WTC11 (cell line): ENCODE measurements at regions not wholly inside any gene's neighbourhood (a gene's known extent, or its start where the extent isn't known, plus 50 kb on each side); places are given as distances from the start of the nearest gene placed in this dataset.

ENCODE experiments used
- ATAC-seq: fragments of 200-7000 bp; cut with Tn5 transposase; 2 replicates; pipeline ENCODE4 v1.10.0; 2021; ENCODE audit warnings: mild to moderate bottlenecking, moderate library complexity
- CTCF ChIA-PET: fragments of 300-600 bp; sonication (Branson Sonifier 250); formaldehyde crosslinking; loops from one replicate; lab custom pipeline; 2021; ENCODE audit warnings: antibody characterized with exemption; lab: Charles Lee
- POLR2A ChIA-PET: fragments of 350-600 bp; sonication (Branson Sonifier 250); formaldehyde crosslinking; loops from one replicate; lab custom pipeline; 2021; ENCODE audit warnings: antibody characterized with exemption; lab: Charles Lee
- DNase-seq: peaks from one replicate; pipeline ENCODE4 v3.0.0; 2021; ENCODE audit warnings: low spot score
- H3K27ac Mint-ChIP-seq: 2 replicates; pipeline ENCODE4 v1.8.0; 2021; ENCODE audit warnings: mixed read lengths
- H3K27me3 Mint-ChIP-seq: 2 replicates; pipeline ENCODE4 v1.8.0; 2021; ENCODE audit warnings: low read depth, mild to moderate bottlenecking, moderate library complexity, mixed read lengths
- H3K36me3 Mint-ChIP-seq: 2 replicates; pipeline ENCODE4 v1.8.0; 2021; ENCODE audit warnings: mixed read lengths
- H3K4me1 Mint-ChIP-seq: 2 replicates; pipeline ENCODE4 v1.8.0; 2022; ENCODE audit warnings: mixed read lengths
- H3K4me3 Mint-ChIP-seq: 2 replicates; pipeline ENCODE4 v1.8.0; 2021; ENCODE audit warnings: mild to moderate bottlenecking, moderate library complexity, mixed read lengths
- H3K9me3 Mint-ChIP-seq: 2 replicates; pipeline ENCODE4 v1.8.0; 2021; ENCODE audit warnings: mixed read lengths
- ATF1 ChIP-seq: sonication (generic); formaldehyde crosslinking; IDR thresholded peaks from 2 replicates; pipeline ENCODE4 v1.8.1; 2023; ENCODE audit warnings: mild to moderate bottlenecking, moderate library complexity, missing genetic modification reagents
- ATF6 ChIP-seq: sonication (generic); formaldehyde crosslinking; IDR thresholded peaks from 2 replicates; pipeline ENCODE4 v1.8.1; 2023; ENCODE audit warnings: mild to moderate bottlenecking, missing genetic modification reagents
- CTCF ChIP-seq: fragments of 200-600 bp; IDR thresholded peaks from 2 replicates; pipeline ENCODE4 v1.8.0; 2022; ENCODE audit warnings: antibody characterized with exemption
- FOXK1 ChIP-seq: sonication (generic); formaldehyde crosslinking; IDR thresholded peaks from 2 replicates; pipeline ENCODE4 v1.8.0; 2022; ENCODE audit warnings: mild to moderate bottlenecking, moderate library complexity, missing genetic modification reagents
- GABPB1 ChIP-seq: sonication (generic); formaldehyde crosslinking; IDR thresholded peaks from 2 replicates; pipeline ENCODE4 v1.8.1; 2023; ENCODE audit warnings: mild to moderate bottlenecking, missing genetic modification reagents
- IRF2 ChIP-seq: sonication (generic); formaldehyde crosslinking; IDR thresholded peaks from 2 replicates; pipeline ENCODE4 v1.8.0; 2022; ENCODE audit warnings: low read depth, missing genetic modification reagents, borderline replicate concordance
- MAX ChIP-seq: sonication (generic); formaldehyde crosslinking; IDR thresholded peaks from 2 replicates; pipeline ENCODE4 v1.8.0; 2022; ENCODE audit warnings: mild to moderate bottlenecking, missing genetic modification reagents
- PREB ChIP-seq: sonication (generic); formaldehyde crosslinking; IDR thresholded peaks from 2 replicates; pipeline ENCODE4 v1.8.1; 2022; ENCODE audit warnings: mild to moderate bottlenecking, missing genetic modification reagents, moderate library complexity, borderline replicate concordance
- TCF7 ChIP-seq: sonication (generic); formaldehyde crosslinking; IDR thresholded peaks from 2 replicates; pipeline ENCODE4 v1.8.0; 2022; ENCODE audit warnings: mild to moderate bottlenecking, low read depth, missing genetic modification reagents, moderate library complexity
- USF1 ChIP-seq: sonication (generic); formaldehyde crosslinking; IDR thresholded peaks from 2 replicates; pipeline ENCODE4 v1.8.0; 2022; ENCODE audit warnings: mild to moderate bottlenecking, missing genetic modification reagents
- ZNF121 ChIP-seq: sonication (generic); formaldehyde crosslinking; IDR thresholded peaks from 2 replicates; pipeline ENCODE4 v1.8.0; 2023; ENCODE audit warnings: missing genetic modification reagents
- ZNF317 ChIP-seq: sonication (generic); formaldehyde crosslinking; IDR thresholded peaks from 2 replicates; pipeline ENCODE4 v1.8.1; 2023; ENCODE audit warnings: low read depth, mild to moderate bottlenecking, moderate library complexity, missing genetic modification reagents, borderline replicate concordance
- ZNF532 ChIP-seq: fragments of 250-450 bp; sonication (Bioruptor Pico); IDR thresholded peaks from 2 replicates; pipeline ENCODE4 v1.9.0; 2021; ENCODE audit warnings: mild to moderate bottlenecking, borderline replicate concordance

- peaks cover 10% of the 10 kb centered on the region for H3K9me3 Mint-ChIP-seq
- H3K4me1 Mint-ChIP-seq, result peaks cover 6% of the 10 kb centered on the region
- H3K27me3 Mint-ChIP-seq, result no peaks in the 10 kb centered on the region
- ATAC-seq (no peak), DNase-seq (no peak)
- POLR2A ChIA-PET, result no interaction called here
- TF ChIP-seq ZNF121 (CRISPR knock-in tag), result no peak
- no peak for TF ChIP-seq MAX (CRISPR knock-in tag)
- TF ChIP-seq IRF2 (CRISPR knock-in tag), result no peak
- no peak for TF ChIP-seq PREB (CRISPR knock-in tag)
- no peak for TF ChIP-seq FOXK1 (CRISPR knock-in tag)
- no peak for TF ChIP-seq USF1 (CRISPR knock-in tag)
- no peak for TF ChIP-seq ZNF532 (CRISPR knock-in tag)
- H3K27ac Mint-ChIP-seq, result no peak overlapping the region
- CTCF ChIA-PET, result interaction anchor here (2.4 to 3.5 kb wide), 3 partner anchors 69 to 103 kb away, joined by 10 to 39 read pairs (median 14); no protein-coding TSS in a partner anchor
- H3K36me3 Mint-ChIP-seq, result 0 out of 2 replicates have a peak, but pooled peaks cover 2% of the 10 kb centered on the region
- H3K4me3 Mint-ChIP-seq, result no peak overlapping the region
Observed at GRCh38 chr14:30373526-30373925, 185.4 kb upstream of the G2E3 start.

- CTCF ChIA-PET, result interaction anchor here (0.5 to 3.5 kb wide), 26 partner anchors 9 to 1611 kb away, joined by 3 to 39 read pairs (median 6); no protein-coding TSS in a partner anchor
- Mint-ChIP-seq H3K27ac (no peak overlapping the region), H3K27me3 (no peaks in the 10 kb centered on the region)
- ATAC-seq, result peak; percentile 97
- TF ChIP-seq CTCF, result peak; percentile 78
- no peak for TF ChIP-seq TCF7 (CRISPR knock-in tag)
- TF ChIP-seq, all 79 proteins: peak for 1
- Mint-ChIP-seq H3K4me1 (peaks cover 6% of the 10 kb centered on the region), H3K4me3 (no peak overlapping the region), H3K9me3 (peaks cover 6% of the 10 kb centered on the region), H3K36me3 (no peaks in the 10 kb centered on the region)
- peak; percentile 80 for DNase-seq
- POLR2A ChIA-PET, result no interaction called here
Observed at GRCh38 chr14:30375296-30375892, 183.6 kb upstream of the G2E3 start.

GRCh38 chr14:30381861-30382480, 177.0 kb upstream of the G2E3 start:
- ATAC-seq (no peak), DNase-seq (no peak)
- Mint-ChIP-seq H3K27me3 (no peaks in the 10 kb centered on the region), H3K9me3 (peaks cover 6% of the 10 kb centered on the region), H3K36me3 (no peaks in the 10 kb centered on the region), H3K4me1 (no peaks in the 10 kb centered on the region), H3K27ac (no peak overlapping the region), H3K4me3 (no peak overlapping the region)
- TF ChIP-seq ATF1 (CRISPR knock-in tag) (no peak), ZNF317 (CRISPR knock-in tag) (no peak), ATF6 (CRISPR knock-in tag) (no peak), GABPB1 (CRISPR knock-in tag) (no peak)
- POLR2A ChIA-PET, result no interaction called here
- CTCF ChIA-PET, result no interaction called here
